ENCODE measurements at regions not wholly inside any gene's neighbourhood (a gene's known extent, or its start where the extent isn't known, plus 50 kb on each side); places are given as distances from the start of the nearest gene placed in this dataset.

- no peak for DNase-seq (ENCODE audit: low spot score)
Measured at GRCh38 chr14:65356327-65356836, 56.1 kb upstream of the FUT8 start.

GRCh38 chr14:65357113-65357512 is 55.4 kb upstream of the FUT8 start:
- no peak for DNase-seq (ENCODE audit: low spot score)

GRCh38 chr14:65357689-65358088 is 54.8 kb upstream of the FUT8 start:
- no peak for DNase-seq (ENCODE audit: low spot score)

GRCh38 chr14:65359503-65359902 is 53.0 kb upstream of the FUT8 start:
- no peak for DNase-seq (ENCODE audit: low spot score)

GRCh38 chr14:65360144-65360784 is 52.3 kb upstream of the FUT8 start:
- DNase-seq (ENCODE audit: low spot score) = no peak

GRCh38 chr14:65361920-65362319 is 50.6 kb upstream of the FUT8 start:
- DNase-seq (ENCODE audit: low spot score) = no peak

Data from cerebellar cortex (tissue), 1 donor.